Hepatocyte (in vitro differentiated cells): ENCODE measurements at regions not wholly inside any gene's neighbourhood (a gene's known extent, or its start where the extent isn't known, plus 50 kb on each side); places are given as distances from the start of the nearest gene placed in this dataset.

Source experiments
- DNase-seq: peaks from one replicate; pipeline ENCODE4 v3.0.0-alpha.2; 2016; ENCODE audit warnings: low spot score
- H2AFZ ChIP-seq: fragments of 200-600 bp; sonication (generic); 2 replicates; pipeline ENCODE4 v1.6.0; 2016; ENCODE audit warnings: antibody characterized with exemption, mild to moderate bottlenecking
- H3K27ac ChIP-seq: fragments of 200-600 bp; sonication (generic); 2 replicates; pipeline ENCODE4 v1.5.1; 2016; ENCODE audit warnings: mild to moderate bottlenecking
- H3K27me3 ChIP-seq: fragments of 200-600 bp; sonication (generic); 2 replicates; pipeline ENCODE4 v1.6.1; 2016
- H3K36me3 ChIP-seq: fragments of 200-600 bp; sonication (generic); replicated peaks from 2 replicates; pipeline ENCODE4 v1.5.1; 2016; ENCODE audit warnings: low read depth; ENCODE audit not compliant: insufficient read depth
- H3K4me1 ChIP-seq: fragments of 200-600 bp; sonication (generic); 2 replicates; pipeline ENCODE4 v1.5.1; 2016; ENCODE audit warnings: mild to moderate bottlenecking, moderate library complexity; ENCODE audit not compliant: insufficient read depth
- H3K4me2 ChIP-seq: fragments of 200-600 bp; sonication (generic); 2 replicates; pipeline ENCODE4 v1.6.0; 2016
- H3K4me3 ChIP-seq: fragments of 200-600 bp; sonication (generic); 2 replicates; pipeline ENCODE4 v1.5.1; 2016; ENCODE audit warnings: mild to moderate bottlenecking
- H3K79me2 ChIP-seq: fragments of 200-600 bp; sonication (generic); 2 replicates; pipeline ENCODE4 v1.6.0; 2017; ENCODE audit warnings: mild to moderate bottlenecking
- H3K9me2 ChIP-seq: fragments of 200-600 bp; sonication (generic); replicated peaks from 2 replicates; pipeline ENCODE4 v1.6.0; 2017; ENCODE audit warnings: mild to moderate bottlenecking; ENCODE audit not compliant: insufficient read depth
- H3K9me3 ChIP-seq: fragments of 200-600 bp; sonication (generic); 2 replicates; pipeline ENCODE4 v1.5.1; 2016; ENCODE audit warnings: low read depth, mild to moderate bottlenecking
- H4K20me1 ChIP-seq: fragments of 200-600 bp; sonication (generic); 2 replicates; pipeline ENCODE4 v1.6.0; 2016; ENCODE audit warnings: mild to moderate bottlenecking; ENCODE audit not compliant: insufficient read depth, poor library complexity, severe bottlenecking
- CTCF ChIP-seq: fragments of 200-600 bp; sonication (generic); IDR thresholded peaks from 2 replicates; pipeline ENCODE4 v1.5.1; 2016; ENCODE audit warnings: antibody characterized with exemption, mild to moderate bottlenecking; ENCODE audit not compliant: poor library complexity
- EZH2 ChIP-seq: fragments of 200-600 bp; sonication (generic); IDR thresholded peaks from 2 replicates; pipeline ENCODE4 v1.6.1; 2016; ENCODE audit warnings: antibody characterized with exemption, mild to moderate bottlenecking, borderline replicate concordance
- EZH2phosphoT487 ChIP-seq: fragments of 200-600 bp; sonication (generic); IDR thresholded peaks from one replicate; pipeline ENCODE4 v1.6.1; 2018; ENCODE audit warnings: antibody characterized with exemption, mild to moderate bottlenecking, low read depth, moderate library complexity; ENCODE audit not compliant: unreplicated experiment, severe bottlenecking
- WGBS: methylation state at CpG from one replicate; pipeline ENCODE4 v1.1.6; 2016; ENCODE audit warnings: low lambda C conversion rate; ENCODE audit errors: missing lambda C conversion rate; 5-methylcytosine and 5-hydroxymethylcytosine counted together

- WGBS: 93% methylated on average over 1 of the region's 1 CpG
Measured at GRCh38 chr2:144587306-144587705, 67.4 kb upstream of the ZEB2 start.

DNA sequence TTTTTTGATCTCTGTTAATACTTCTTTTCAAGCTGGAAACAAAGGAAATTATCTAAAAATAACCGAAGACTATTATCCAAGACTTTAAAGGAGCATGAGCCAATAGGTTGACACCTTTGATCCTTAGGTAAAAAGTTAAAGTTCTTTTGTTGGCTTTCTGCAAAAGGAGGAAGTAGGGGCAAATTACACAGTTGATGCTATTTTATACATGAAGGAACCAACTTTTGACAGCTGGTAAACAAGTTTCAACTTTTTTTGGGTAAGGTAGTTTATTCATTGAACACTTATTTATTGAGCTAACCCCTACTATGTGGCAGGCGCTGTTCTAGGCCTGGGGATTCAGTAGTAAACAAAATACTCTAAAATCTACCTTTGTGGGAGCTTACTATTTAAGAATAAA, 66.6 kb upstream of the ZEB2 start:
- Histone ChIP-seq H3K9me3 (no peaks in the 10 kb centered on the region), H3K4me3 (no peak overlapping the region), H3K4me1 (peaks cover 6% of the 10 kb centered on the region), H3K4me2 (no peak overlapping the region), H3K9me2 (no peaks in the 10 kb centered on the region), H3K27ac (no peak overlapping the region), H4K20me1 (no peaks in the 10 kb centered on the region), H3K36me3 (no peaks in the 10 kb centered on the region), H3K27me3 (no peaks in the 10 kb centered on the region), H2AFZ (no peak overlapping the region), H3K79me2 (no peaks in the 10 kb centered on the region)
- 86% methylated on average over 2 of the region's 2 CpGs for WGBS
- no peak for TF ChIP-seq CTCF
- no peak for TF ChIP-seq EZH2
- no peak for TF ChIP-seq EZH2phosphoT487
- no peak for DNase-seq

More at GRCh38 chr2:144587306-144587705, 67.4 kb upstream of the ZEB2 start:
- Histone ChIP-seq H3K4me1 (peaks cover 6% of the 10 kb centered on the region), H3K36me3 (no peaks in the 10 kb centered on the region), H3K79me2 (no peaks in the 10 kb centered on the region), H3K4me2 (no peak overlapping the region), H3K9me2 (no peaks in the 10 kb centered on the region), H3K27me3 (no peaks in the 10 kb centered on the region), H2AFZ (no peak overlapping the region), H4K20me1 (no peaks in the 10 kb centered on the region), H3K9me3 (no peaks in the 10 kb centered on the region), H3K27ac (no peak overlapping the region), H3K4me3 (no peak overlapping the region)
- DNase-seq: no peak
- TF ChIP-seq EZH2phosphoT487 (no peak), EZH2 (no peak), CTCF (no peak)

- H3K36me3 ChIP-seq: no peaks in the 10 kb centered on the region
- no peaks in the 10 kb centered on the region for H3K79me2 ChIP-seq
- no peaks in the 10 kb centered on the region for H3K9me2 ChIP-seq
- no peak overlapping the region for H3K27ac ChIP-seq
- no peak overlapping the region for H2AFZ ChIP-seq
- TF ChIP-seq EZH2 (no peak), CTCF (no peak), EZH2phosphoT487 (no peak)
- H4K20me1 ChIP-seq: no peaks in the 10 kb centered on the region
- H3K4me1 ChIP-seq: peaks cover 6% of the 10 kb centered on the region
- 95% methylated on average over 4 of the region's 4 CpGs for WGBS
- H3K4me2 ChIP-seq: no peak overlapping the region
- DNase-seq: no peak
- no peaks in the 10 kb centered on the region for H3K9me3 ChIP-seq
- no peak overlapping the region for H3K4me3 ChIP-seq
- H3K27me3 ChIP-seq: no peaks in the 10 kb centered on the region
Measured at GRCh38 chr2:144583741-144584453, 64.0 kb upstream of the ZEB2 start.
